ENCODE measurements at regions not wholly inside any gene's neighbourhood (a gene's known extent, or its start where the extent isn't known, plus 50 kb on each side); places are given as distances from the start of the nearest gene placed in this dataset.

DNA sequence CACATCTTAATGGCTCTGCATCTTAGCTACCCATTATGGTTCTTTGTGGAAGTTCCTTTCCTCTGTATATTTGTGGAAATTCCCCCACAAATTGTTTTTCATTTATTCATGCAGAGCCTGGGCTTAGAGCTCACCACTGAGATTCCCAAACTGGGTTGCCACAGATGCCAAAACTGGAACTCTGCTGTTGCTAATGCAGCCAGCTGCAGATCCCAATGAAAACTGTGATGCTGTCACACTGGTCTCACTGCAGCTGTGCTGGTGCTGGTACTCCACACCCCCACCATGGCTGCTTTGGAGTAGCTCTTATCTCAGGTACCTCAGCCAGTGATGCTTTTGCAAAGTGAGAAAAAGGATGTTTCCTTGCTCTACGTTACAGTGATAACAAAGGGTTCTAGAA lies 87.7 kb downstream of the DCK start:
- DNase-seq = no peak

DNA sequence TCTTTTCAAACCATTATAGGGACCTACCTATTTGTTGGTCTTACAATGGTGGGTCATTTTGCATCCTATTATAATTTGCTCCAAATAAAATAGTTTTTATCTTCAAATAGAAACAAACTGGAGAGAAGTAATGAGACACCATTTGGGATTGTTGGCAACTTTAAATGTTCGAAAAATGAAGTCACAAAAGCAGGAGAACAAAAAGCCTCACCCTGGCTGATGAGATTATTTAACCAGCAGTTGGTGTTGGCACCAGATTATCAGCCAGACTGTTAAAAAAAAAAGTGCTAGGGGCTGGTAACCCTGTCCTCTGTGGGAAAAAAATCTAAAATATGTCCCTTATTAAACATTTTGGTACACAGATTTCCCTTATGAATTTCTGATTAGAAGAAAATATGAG lies 100.3 kb downstream of the DCK start:
- no peak for DNase-seq

DNA sequence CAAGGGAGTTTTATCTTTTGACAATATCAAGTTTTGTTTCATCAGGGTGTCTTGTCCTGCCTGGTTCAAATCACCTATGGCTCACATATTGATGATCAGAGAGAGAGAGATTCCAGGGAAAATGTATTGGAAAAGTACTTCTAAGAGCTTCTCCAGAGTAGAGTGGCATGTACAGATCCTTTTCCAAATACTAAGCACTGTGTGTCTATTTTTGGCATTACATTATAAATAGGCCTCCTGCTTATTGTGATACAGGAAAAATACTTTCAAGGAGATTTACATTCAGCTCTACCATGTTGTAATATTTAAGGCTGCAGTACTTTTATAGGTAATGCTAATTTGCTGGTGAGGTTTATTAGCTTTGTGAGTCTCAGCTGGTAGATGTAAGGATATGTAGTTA lies 100.8 kb downstream of the DCK start:
- DNase-seq = no peak

DNA sequence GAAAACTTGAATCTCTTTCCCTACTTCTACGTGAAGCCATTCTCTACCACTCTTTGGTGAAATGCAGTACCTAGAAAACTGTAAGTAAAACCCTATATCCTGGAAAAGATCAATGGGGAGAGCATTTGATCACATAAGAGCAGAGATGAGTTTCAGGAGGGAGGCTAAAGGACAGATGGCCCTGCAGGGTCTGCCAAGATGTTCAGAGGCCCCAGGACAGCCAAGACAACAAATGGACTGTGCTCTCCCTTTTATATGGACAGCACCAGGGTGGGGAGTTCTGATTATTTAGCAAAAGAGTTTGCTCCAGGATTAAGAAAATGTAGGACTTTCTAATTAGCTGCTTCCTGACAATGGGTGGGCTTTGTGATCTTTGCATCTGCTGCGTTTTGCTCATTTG lies 101.7 kb downstream of the DCK start:
- no peak for DNase-seq

DNA sequence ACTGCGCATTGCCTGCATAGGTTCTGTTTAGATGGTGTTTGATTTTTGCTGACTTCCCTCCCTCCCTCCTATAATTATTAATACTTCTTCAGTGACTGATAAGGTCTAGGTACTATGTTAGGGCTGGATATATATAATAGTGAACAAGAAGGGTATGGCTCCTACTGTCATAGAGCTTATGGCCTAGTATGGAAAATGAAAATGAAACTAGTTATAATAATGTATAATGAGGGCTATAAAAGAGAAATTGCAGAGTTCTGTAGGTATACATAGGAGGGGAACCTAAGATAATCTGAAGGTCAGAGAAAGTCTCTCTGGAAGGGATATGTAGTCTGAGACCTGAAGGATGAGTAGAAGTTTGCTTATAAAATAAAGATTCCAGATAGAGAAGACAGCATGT lies 102.1 kb downstream of the DCK start:
- DNase-seq = peak; percentile 9

DNA sequence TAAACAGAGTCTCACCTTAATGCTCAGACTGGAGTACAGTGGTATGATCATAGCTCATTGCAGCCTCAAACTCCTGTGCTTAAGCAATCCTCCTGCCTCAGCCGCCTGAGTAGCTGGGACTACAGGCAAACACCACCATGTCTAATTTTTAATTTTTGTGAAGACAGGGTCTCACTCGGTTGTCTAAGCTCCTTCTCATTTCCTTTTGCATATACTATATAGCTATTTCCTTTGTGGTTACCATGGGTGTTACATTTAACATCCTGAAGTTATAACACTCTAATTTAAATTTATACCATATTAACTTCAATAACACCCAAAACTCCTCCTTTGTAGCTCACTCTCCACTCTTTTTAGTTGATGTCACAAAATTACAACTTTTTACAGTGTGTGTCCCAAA lies 114.3 kb downstream of the DCK start:
- DNase-seq = peak; percentile 31

DNA sequence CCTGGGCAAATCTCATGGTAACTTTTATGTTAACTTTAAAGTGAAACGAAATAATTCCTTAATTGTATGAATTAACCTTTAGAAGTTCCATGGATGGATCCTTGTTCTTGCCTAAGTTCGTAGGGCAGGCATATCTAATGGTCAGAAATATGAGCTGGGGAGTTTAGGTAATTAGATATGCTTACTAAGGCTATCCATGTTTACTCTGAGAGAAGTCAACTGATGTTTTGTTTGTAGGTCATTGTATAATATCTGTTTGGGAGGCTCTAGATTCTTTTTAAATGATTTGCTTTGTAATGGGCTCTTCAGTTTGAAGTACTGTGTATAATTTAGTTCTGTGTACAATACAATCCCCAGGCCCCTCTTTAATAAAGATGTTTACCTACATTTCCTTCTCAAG lies 117.0 kb downstream of the DCK start:
- no peak for DNase-seq

DNA sequence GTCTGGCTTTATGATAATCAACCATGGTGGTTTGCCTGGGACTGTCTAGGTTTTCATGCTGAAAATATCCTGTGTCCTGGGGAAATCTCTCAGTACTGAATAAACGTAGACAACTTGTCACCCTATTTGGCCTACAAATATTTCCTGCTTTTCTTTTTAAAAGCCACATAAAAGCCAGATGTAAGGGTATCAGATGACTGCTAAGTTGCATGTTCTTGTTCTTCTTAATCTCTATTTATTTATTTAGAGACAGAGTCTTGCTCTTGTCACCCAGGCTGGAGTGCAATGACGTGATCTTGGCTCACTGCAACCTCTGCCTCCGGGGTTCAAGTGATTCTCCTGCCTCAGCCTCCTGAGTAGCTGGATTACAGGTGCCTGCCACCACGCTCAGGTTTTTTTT lies 117.7 kb downstream of the DCK start:
- peak; percentile 45 for DNase-seq

DNA sequence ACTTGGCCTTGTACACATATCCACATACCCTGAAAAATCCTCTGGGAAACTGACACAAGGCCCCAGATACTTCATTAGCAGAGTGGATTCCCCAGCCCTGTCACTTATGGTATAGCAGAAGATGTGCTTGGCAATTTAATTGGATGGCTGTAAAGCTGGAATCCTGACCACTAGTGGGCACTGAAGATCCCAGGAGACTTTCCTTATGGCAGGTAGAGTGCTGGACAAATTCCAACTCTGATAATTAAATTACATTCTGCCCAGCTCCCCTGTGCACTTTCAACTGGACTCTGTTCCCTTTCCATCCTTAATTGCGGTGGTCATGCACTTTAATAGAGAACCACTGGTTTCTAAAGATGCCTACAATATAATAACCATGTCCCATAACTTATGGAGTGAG lies 119.8 kb downstream of the DCK start:
- no peak for DNase-seq

DNA sequence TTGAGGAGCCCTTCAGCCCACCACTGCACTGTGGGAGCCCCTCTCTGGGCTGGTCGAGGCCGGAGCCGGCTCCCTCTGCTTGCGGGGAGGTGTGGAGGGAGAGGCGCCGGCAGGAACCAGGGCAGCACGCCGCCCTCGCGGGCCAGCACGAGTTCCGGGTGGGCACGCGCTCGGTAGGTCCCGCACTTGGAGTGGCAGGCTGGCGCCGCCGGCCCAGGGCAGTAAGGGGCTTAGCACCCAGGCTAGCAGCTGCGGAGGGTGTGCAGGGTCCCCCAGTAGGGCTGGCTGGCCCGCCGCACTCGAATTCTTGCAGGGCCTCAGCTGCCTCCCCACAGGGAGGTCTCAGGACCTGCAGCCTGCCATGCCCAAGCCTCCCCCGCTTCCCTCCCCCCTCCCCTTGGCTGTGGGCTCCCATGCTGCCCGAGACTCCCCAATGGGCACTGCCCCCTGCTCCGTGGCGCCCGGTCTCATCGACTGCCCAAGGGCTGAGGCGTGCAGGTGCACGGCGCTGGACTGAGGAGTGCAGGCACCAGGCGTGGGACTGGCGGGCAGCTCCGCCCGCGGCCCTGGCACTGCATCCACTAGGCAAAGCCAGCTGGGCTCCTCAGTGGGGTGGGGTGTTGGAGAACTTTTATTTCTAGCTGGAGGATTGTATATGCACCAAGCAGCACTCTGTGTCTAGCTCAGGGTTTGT lies 127.5 kb downstream of the DCK start:
- DNase-seq = no peak

DNA sequence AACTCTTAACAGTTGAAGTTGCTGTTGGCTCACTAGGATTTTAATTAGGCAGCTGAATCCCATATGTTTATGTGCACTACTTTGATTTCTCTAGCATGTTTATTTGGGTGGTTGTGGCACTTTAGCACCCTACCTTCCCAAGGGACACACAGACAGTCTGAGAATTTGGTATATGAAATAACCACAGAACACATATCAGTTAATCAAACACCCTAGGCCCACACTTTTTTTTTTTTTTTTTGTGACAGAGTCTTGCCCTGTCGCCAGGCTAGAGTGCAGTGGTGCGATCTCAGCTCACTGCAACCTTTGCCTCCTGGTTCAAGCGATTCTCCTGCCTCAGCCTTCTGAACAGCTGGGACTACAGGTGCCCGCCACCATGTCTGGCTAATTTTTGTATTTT lies 130.5 kb downstream of the DCK start:
- DNase-seq = no peak

DNA sequence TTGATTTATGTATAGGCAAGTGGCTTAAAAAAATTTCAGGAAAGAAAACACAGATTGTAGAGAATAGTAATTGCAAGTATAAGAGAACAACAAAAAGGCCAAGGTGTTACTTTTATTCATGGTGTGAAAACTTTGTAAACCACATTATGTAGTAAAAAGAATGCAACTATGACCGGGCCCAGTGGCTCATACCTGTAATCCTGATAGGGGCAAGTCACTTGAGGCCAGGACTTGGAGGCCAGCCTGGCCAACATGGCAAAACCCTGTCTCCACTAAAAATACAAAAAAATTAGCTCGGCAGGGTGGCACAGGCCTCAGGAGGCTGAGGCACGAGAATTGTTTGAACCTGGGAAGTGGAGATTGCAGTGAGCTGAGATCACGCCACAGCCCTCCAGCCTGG lies 131.7 kb downstream of the DCK start:
- no peak for DNase-seq

DNA sequence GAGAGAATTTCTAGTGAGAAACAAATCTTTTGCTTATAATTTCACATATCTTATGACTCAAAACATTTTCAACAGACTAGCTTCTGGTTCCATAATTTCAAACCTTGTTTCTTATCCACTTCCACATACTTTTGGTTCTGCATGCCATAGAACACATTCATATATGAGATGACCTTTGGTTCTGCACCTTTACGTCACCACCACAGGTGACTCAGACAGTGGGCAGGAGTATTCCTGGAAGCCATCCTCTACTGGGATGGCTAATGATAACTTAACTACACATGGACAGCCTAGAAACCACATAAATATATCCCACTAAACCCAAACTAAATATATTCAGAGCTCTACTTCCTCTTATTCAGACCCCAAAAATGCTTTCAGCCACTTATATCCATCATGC lies 133.3 kb downstream of the DCK start:
- no peak for DNase-seq

DNA sequence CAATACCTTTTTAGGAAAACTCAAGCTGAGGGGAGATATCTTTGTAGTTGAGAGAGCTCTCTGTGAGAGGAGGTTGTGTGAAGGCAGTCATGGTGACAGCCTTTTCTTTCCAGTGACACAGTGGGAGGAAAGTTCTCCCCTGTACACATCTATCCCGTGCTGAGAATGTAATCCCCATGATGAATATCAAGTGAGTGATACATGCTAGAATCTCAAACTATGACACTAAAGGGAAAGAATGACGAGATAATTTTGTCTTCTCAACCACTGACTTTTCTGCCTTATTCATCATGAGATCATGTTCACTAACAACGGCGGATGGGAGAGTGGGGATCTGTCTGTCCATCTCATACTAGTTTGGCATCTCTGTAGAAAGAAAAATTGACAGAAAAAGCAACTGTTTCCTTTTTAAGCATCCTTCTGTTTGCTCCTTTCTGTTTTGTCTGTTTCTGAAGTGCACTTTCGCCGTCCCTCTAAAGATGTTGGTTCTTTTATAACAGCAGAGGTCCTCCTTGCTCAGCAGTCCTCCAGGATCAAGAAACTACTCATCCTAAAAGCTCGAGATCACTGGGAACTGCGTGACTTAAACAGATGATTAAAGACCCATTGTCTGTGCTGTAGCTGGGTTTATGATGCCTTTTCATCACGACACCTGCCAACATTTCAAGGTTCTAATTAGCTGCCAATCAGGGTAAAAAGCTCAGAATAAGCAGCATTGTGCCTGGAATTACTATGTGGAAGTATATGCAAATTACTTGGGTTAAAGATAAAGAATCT lies 137.6 kb downstream of the DCK start:
- no peak for DNase-seq

DNA sequence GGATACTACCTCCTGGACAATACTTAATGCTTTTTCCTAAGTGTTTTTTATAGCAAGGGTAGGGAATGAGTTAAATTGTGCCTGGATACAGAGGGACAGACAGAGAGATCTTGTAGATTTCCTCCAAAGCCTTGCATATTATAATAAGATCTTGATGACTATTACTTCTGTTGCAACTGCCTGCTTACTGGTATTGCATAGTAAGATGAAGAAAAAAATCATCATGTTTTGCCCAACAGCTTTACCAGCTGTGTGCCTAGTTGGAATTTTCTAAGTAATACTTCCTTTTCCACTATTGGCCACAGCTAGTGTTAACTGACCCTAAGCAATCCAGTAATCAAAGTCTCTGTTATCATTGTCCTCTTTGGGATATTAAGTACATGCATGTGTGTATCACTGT lies 139.0 kb downstream of the DCK start:
- DNase-seq = no peak

DNA sequence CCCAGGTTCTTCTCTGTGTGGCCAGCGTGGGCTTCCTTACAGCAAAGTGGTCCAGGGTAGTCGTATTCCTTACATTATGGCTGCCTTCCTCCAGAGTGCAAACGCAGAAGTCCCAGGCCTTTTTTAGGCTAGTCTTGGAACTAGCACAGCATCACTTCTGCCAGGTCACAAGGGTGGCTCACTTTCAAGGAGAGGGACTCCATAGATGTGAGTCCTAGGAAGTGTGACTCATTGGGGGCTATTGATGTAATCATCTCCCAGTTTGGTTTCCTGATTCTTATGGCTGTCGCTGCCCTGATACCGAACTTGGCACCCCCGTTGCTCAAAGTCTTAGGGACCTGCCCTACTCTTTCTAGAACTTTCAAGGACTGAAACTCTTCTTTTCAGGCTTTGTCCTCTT lies 140.0 kb downstream of the DCK start:
- no peak for DNase-seq

DNA sequence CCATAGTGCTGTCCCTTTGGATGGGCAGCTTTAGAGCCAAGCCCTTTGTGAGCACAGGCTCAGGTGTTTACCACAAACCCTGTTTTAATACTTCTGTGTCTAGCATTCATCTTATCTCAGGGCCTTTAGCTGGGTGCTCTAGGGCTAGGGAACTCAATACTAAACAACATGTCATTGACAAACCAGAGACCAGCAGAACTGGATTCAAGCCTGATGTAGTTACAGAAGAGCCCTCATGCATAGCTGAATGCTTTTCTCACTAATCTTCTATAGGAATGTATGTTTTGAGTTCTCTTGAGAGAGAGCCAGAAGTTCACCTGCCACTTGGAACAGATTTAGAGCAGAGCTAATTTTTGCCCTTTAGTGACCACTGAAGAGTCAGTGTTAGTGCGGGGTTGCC lies 142.6 kb downstream of the DCK start:
- DNase-seq = no peak

DNA sequence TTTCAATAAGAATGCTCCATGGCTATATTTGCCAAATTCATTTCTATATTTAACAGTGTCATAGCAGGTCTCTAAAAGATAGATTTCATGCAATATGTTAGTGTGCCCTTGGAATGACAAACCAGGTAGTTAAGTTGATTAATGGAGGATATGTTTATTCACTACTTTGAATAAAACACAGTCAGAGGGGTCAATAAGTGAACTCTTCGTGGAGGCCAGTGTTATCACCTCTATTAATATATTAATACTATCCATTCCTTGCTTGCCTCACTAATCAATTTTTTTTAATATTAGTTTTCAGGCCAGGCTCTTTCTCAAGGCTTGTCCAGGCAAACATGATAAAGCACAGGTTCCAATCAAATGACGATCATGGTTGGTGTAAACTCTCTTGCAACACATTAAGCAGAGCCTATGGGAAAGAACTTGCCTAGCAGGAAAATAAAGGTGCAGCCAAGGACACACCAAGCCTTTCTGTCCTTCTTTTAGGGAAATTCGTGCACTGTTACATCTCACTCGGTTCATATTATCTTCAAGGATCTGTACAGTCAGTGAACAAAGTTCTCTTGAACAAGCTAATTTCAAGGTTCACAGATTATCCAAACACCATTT lies 144.7 kb downstream of the DCK start:
- DNase-seq = no peak

DNA sequence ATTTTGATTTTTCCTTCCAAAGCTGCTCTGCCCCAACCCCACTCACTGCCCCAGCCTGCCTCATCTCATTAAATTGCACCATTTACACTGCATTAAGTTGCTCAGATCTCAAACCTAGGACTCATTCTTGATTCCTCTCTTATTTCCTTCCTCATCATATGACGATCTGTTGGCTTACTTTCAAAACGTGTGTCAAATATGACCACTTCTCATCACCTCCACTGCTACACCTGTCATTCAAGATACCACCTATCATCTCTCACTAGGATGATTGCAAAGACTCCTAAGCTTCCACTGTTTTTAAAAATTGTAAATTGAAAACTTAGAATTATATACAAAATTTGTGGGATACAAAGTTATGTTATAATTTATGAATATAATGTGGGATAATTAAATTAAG lies 147.1 kb downstream of the DCK start:
- no peak for DNase-seq

DNA sequence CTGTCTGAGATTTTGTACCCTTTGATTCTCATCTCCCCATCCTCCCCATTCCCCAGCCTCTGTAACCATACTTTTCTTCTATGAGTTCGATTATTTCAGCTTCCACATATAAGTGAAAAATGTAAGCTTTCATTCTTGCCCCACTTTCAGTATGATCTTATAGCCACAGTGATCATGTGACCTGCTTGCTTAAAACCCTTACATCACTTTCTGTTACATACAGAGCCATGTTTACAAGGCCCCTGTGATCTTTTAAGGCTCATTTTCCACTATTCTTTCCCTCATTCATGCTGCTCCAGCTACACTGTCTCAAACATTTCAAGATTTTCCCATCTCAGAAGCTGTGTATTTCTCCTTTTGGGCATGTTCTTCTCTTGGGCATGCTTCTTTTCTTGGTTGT lies 147.7 kb downstream of the DCK start:
- no peak for DNase-seq

DNA sequence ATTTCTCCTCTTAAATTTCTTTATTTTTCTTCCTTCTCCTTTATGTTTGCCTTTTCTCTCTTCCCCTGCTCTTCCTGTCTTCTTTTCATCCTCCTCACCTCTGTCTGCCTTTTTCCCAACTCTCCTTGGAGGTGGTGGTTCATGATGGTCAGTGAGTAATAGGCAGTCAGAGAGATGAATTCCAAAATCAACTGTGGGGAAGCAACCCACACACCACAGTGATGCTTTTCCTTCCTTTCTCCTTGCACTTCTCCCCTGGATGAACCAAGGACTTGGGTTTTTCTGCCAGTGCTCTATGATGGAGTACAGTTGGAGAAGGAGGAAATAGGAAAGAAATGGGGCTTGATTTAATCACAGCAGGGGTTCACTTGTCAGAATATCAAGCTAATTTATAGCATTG lies 153.8 kb downstream of the DCK start:
- DNase-seq = no peak

DNA sequence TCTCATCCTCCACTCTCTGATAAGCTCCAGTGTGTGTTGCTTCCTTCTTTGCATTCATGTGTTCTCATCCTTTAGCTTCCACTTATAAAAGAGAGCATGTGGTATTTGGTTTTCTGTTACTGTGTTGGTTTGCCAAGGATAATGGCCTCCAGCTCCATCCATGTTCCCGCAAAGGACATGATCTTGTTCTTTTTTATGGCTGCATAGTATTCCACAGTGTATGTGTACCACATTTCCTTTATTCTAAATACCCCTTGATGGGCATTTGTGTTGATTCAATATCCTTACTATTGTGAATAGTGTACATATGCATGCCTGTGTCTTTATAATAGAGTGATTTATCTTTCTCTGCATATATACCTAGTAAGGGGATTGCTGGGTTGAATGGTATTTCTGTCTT lies 155.1 kb downstream of the DCK start:
- DNase-seq = no peak

DNA sequence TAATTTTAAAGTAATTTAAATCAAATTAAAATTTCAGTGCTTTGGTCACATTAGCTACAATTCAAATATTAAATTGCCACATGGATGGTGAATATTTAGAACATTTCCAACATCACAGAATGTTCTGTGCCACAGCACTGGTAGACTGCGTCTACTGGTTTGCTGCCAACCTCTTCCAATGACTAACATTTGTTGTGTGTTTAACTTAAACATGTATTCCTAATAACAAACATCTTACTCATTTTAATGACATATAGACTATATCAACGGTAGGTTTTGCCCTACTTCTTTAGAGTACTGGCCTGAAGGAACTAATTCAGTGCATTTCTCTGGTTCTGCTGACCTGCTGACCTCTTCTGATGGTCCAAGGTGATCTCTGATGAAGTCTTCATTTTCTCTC lies 157.6 kb downstream of the DCK start:
- no peak for DNase-seq

DNA sequence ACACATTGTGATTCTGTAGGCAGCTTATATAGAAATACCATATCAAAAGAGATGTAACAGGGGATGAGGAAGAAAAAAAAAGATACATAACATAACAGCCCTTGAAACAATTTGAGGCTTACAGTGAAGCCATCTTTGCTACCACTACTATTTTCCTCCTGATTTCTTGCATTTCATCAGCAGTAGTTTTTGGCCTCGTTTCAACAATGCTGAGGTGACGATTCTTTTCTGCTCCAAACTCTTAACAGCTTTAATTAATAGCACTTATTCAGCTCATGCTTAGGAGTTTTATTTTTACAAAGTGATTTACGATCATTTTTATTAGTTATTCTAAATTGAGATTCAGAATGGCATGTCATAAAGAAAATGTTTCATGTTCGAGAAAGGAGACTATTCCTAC lies 163.2 kb downstream of the DCK start:
- DNase-seq = no peak

DNA sequence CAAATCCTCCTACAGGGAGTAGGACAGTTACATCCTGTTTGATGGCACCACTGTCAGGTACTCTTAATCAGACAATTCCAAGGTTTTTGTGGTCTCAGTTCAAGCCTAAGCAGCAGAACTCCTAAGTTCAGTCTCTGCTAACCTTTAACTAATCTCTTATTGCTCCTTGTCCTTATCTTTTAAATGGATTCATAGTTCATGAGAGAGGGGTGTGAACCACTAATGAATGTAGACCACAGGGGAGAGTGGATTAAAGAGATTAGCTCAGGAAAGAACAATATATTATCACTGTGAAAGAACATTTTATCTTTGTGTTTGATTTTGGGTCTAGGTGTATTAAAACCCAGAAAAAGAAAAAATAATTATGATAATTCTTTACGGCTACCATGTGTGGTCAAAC lies 168.9 kb downstream of the DCK start:
- DNase-seq = no peak
